Immature natural killer cell (primary cell): ENCODE measurements at regions not wholly inside any gene's neighbourhood (a gene's known extent, or its start where the extent isn't known, plus 50 kb on each side); places are given as distances from the start of the nearest gene placed in this dataset.
"Not testable (repeated sequence)": the region's sequence is repeated elsewhere in the genome, so short reads cannot be mapped to it uniquely, and the experiment has no call there.

ENCODE experiments used
- DNase-seq, 3 donors: peaks; one replicate each; pipeline ENCODE4 v3.0.0; 2022; ENCODE audit warnings: mixed read lengths in 1 of 3
- H3K27ac Mint-ChIP-seq, 6 donors: one replicate each; pipeline ENCODE4 v1.8.0; 2020; ENCODE audit warnings: mixed read lengths in 6 of 6, mild to moderate bottlenecking in 5 of 6, inconsistent platforms in 4 of 6, moderate library complexity in 3 of 6
- H3K27me3 Mint-ChIP-seq, 3 donors: one replicate each; pipeline ENCODE4 v1.8.0; 2020 to 2021; ENCODE audit warnings: low read depth in 3 of 3, mild to moderate bottlenecking in 3 of 3, mixed read lengths in 3 of 3, moderate library complexity in 3 of 3, inconsistent platforms in 1 of 3
- H3K36me3 Mint-ChIP-seq, 3 donors: one replicate each; pipeline ENCODE4 v1.8.0; 2020; ENCODE audit warnings: mixed read lengths in 3 of 3, inconsistent platforms in 2 of 3, mild to moderate bottlenecking in 2 of 3
- H3K4me1 Mint-ChIP-seq, 2 donors: one replicate each; pipeline ENCODE4 v1.8.0; 2020; ENCODE audit warnings: inconsistent platforms in 2 of 2, mild to moderate bottlenecking in 2 of 2, mixed read lengths in 2 of 2, moderate library complexity in 1 of 2
- H3K4me3 Mint-ChIP-seq, 5 donors: one replicate each; pipeline ENCODE4 v1.8.0; 2020; ENCODE audit warnings: mild to moderate bottlenecking in 5 of 5, mixed read lengths in 5 of 5, inconsistent platforms in 3 of 5, moderate library complexity in 3 of 5
- H3K9me3 Mint-ChIP-seq, 6 donors: one replicate each; pipeline ENCODE4 v1.8.0; 2020; ENCODE audit warnings: mild to moderate bottlenecking in 6 of 6, mixed read lengths in 6 of 6, inconsistent platforms in 4 of 6, moderate library complexity in 3 of 6

DNA sequence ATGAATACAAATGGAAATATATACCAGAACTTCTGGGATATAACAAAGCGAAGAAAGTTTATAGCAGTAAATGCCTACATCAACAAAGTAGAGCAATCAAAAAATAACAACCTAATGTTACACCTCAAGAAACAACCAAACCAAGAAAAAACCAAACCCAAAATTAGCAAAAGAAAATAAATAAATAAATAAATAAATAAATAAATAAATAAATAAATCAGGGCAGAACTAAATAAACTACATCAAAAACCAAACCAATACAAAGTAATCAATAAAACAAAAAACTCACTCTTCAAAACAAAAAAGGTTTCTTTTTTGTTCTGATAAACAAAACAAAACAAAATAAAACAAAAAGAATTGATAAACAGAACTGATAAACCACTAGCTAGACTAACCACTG, 88.4 kb upstream of the SPIN4 start:
- peaks cover 0 to 2% (median 0%) of the 10 kb centered on the region in 6 donors for H3K9me3 Mint-ChIP-seq
- H3K4me3 Mint-ChIP-seq, result peak overlapping the region in 3 of 5 donors; percentile 2 to 45 (median 11)
- no peak for DNase-seq
- peaks cover 42 to 82% of the 10 kb centered on the region in 2 donors for H3K4me1 Mint-ChIP-seq
- H3K27me3 Mint-ChIP-seq, result peaks cover 2 to 3% (median 3%) of the 10 kb centered on the region in 3 donors
- H3K36me3 Mint-ChIP-seq, result peaks cover 0 to 8% (median 0%) of the 10 kb centered on the region in 3 donors
- H3K27ac Mint-ChIP-seq, result peak overlapping the region in 4 of 6 donors; percentile 13 to 67 (median 59)

DNA sequence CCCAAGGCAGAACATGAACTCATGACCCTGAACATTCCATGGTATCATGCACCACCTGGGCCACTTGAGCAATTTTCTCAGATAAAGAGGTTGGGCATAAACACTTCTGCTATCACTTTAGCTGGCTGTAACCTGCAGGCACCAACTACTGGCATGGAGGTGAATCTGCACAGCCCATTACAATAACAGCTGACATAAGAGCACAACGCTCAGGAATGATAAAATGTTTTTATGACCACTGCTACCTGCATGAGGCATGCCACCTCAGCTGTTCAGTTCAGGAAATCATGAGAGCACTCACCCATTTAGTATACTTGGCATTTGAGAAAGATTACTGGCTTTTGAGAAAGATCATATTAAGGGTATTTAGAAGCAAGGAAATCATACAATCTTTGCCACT, 85.7 kb upstream of the SPIN4 start:
- Mint-ChIP-seq H3K4me1 (peaks cover 37 to 56% of the 10 kb centered on the region in 2 donors), H3K27me3 (peaks cover 2 to 5% (median 3%) of the 10 kb centered on the region in 3 donors), H3K9me3 (no peaks in the 10 kb centered on the region), H3K36me3 (peaks cover 0 to 8% (median 4%) of the 10 kb centered on the region in 3 donors), H3K4me3 (no peak overlapping the region), H3K27ac (no peak overlapping the region)
- DNase-seq, result no peak

DNA sequence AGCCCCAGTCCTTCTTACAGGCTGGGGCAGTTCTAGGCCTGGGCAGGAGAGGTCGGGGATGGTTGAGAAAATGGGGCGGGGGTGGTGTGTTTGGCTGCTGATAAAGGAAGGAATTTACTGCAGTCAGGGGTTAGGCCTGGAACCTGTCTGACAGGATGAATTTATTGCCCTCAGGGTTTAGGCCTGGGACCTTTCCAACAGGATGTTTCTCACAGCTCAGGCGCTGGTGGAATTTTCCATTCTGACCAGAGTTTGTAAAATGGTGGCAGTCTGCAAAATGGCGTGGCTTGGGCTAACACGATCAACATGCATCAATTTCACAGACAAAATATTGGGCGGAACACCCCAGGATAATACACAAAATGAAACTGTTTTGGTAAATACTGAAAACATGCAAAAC, 83.5 kb upstream of the SPIN4 start:
- no peak for DNase-seq
- Mint-ChIP-seq H3K27me3 (peaks cover 0 to 5% (median 3%) of the 10 kb centered on the region in 3 donors), H3K4me3 (no peak overlapping the region), H3K4me1 (peaks cover 22 to 34% of the 10 kb centered on the region in 2 donors), H3K36me3 (peaks cover 0 to 8% (median 4%) of the 10 kb centered on the region in 3 donors), H3K9me3 (no peaks in the 10 kb centered on the region), H3K27ac (no peak overlapping the region)

DNA sequence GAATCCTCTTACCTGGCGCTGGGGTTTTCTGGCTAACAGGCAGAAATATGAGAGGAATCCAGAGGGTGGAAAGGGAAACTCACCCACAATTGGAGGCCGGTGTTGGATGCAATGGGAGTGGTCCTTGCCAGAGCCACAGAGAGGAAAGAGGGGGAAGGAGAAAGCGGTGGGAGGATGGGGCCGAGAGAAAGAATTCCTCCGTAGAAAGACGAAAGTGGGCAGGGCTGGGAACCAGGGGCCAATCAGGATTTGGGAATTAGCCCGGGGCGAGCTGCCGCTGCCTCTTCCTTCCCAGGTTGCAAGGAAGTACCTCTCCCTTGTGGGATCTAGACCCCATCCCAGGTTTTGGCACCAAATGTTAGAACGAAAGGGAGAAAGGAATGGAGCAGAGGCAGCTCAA, 83.1 kb upstream of the SPIN4 start:
- H3K36me3 Mint-ChIP-seq, result peaks cover 0 to 8% (median 4%) of the 10 kb centered on the region in 3 donors
- no peak overlapping the region for H3K4me3 Mint-ChIP-seq
- H3K27ac Mint-ChIP-seq, result peak overlapping the region in 1 of 6 donors; percentile 25
- DNase-seq, result no peak
- H3K9me3 Mint-ChIP-seq, result no peaks in the 10 kb centered on the region
- peaks cover 19 to 30% of the 10 kb centered on the region in 2 donors for H3K4me1 Mint-ChIP-seq
- peaks cover 0 to 5% (median 3%) of the 10 kb centered on the region in 3 donors for H3K27me3 Mint-ChIP-seq

GRCh38 chrX:63430026-63430425, 78.9 kb upstream of the SPIN4 start:
- Mint-ChIP-seq H3K27me3 (peaks cover 0 to 3% (median 0%) of the 10 kb centered on the region in 3 donors), H3K4me3 (no peak overlapping the region), H3K27ac (no peak overlapping the region), H3K4me1 (no peaks in the 10 kb centered on the region), H3K9me3 (no peaks in the 10 kb centered on the region), H3K36me3 (peaks cover 0 to 14% (median 4%) of the 10 kb centered on the region in 3 donors)
- DNase-seq, result no peak

DNA sequence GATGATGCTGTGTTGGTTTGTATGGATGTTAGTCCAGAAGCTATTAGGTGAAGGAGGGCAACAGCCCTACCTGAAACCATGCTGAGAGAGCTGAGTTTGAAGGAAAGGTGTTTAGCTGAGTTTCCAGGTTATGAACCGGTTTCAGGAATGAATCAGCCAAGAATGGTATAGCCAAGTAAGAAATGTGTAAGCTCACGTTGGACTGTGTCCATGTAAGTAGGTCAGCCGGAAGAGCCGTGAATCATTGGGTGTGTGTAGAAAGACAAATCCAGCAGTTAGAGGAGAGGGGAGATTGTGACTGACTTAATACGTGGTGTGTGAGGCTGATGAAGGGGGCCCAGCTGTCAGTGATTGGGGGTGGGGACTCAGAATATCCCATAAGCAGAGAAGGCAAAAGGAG, 77.2 kb upstream of the SPIN4 start:
- Mint-ChIP-seq H3K27ac (no peak overlapping the region), H3K36me3 (peaks cover 0 to 20% (median 8%) of the 10 kb centered on the region in 3 donors), H3K27me3 (peaks cover 0 to 4% (median 3%) of the 10 kb centered on the region in 3 donors), H3K9me3 (no peaks in the 10 kb centered on the region), H3K4me1 (no peaks in the 10 kb centered on the region), H3K4me3 (no peak overlapping the region)
- no peak for DNase-seq

GRCh38 chrX:63426519-63426918, 75.4 kb upstream of the SPIN4 start:
- no peak for DNase-seq
- H3K4me1 Mint-ChIP-seq, result no peaks in the 10 kb centered on the region
- H3K9me3 Mint-ChIP-seq, result no peaks in the 10 kb centered on the region
- H3K27ac Mint-ChIP-seq, result no peak overlapping the region
- no peak overlapping the region for H3K4me3 Mint-ChIP-seq
- peaks cover 0 to 4% (median 3%) of the 10 kb centered on the region in 3 donors for H3K27me3 Mint-ChIP-seq
- H3K36me3 Mint-ChIP-seq, result peaks cover 0 to 23% (median 10%) of the 10 kb centered on the region in 3 donors

DNA sequence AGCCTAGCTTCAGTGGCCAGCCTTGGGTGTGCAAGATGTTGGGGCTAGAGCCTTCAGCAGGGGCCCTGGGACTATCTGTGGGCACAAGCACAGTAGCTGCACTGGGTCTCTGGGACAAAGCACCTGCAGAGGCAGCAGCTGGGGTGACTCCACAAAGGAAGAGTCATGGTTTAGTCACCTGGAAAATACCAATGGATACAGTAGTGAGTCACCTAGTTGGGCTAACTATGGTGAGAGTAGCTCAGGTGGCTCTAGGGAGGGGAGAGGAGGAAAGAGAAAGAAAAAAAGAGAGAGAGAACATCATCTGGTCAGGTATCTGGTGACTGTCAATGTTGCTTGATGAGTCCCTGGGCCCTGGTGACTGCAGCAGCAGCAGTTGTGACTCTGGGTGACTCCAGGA, 72.9 kb upstream of the SPIN4 start:
- Mint-ChIP-seq H3K27ac (peak overlapping the region in 1 of 6 donors; percentile 25), H3K4me1 (no peaks in the 10 kb centered on the region), H3K27me3 (peaks cover 0 to 4% (median 3%) of the 10 kb centered on the region in 3 donors), H3K4me3 (no peak overlapping the region), H3K36me3 (peaks cover 0 to 23% (median 10%) of the 10 kb centered on the region in 3 donors), H3K9me3 (no peaks in the 10 kb centered on the region)
- DNase-seq, result no peak

DNA sequence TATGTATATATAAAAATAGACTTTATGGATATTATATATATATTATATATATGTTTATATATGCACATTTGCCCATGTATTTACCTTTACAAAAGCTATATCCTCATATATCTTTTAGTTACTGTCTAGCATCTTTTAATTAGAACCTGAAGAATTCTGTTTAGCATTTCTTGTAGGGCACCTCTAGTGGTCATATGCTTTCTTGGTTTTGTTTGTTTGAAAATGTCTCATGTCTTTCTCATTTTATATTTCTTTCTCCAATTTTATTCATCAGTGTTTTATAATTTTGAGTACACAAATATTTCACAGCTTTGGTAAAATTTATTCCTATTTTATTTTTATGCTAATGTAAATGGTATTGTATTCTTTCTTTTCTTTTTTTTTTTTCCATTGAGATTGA, 70.3 kb upstream of the SPIN4 start:
- H3K9me3 Mint-ChIP-seq, result no peaks in the 10 kb centered on the region
- H3K4me3 Mint-ChIP-seq, result no peak overlapping the region
- no peak overlapping the region for H3K27ac Mint-ChIP-seq
- H3K36me3 Mint-ChIP-seq, result peaks cover 0 to 23% (median 10%) of the 10 kb centered on the region in 3 donors
- H3K4me1 Mint-ChIP-seq, result no peaks in the 10 kb centered on the region
- peaks cover 0 to 5% (median 4%) of the 10 kb centered on the region in 3 donors for H3K27me3 Mint-ChIP-seq
- no peak for DNase-seq

DNA sequence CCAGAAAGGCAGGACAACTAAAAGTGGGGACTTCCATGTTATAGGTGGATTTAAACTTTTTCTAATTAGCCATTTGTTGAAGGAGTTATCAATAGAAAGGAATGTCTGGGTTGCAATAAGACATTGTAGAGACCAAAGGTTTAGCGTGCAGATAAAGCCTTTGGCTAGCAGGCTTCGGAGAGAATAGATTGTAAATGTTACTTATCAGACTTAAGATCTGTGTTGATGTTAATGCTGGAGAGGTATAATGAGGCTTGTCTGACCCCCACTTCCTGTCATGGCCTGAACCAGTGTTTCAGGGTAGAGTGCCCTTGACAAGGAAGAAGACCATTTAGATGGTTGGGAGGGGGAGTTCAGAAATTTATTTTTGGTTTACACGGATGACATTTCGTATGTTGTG, 67.1 kb upstream of the SPIN4 start:
- DNase-seq, result no peak
- peaks cover 0 to 7% (median under 1%) of the 10 kb centered on the region in 3 donors for H3K36me3 Mint-ChIP-seq
- H3K27me3 Mint-ChIP-seq, result peaks cover 0 to 2% (median 0%) of the 10 kb centered on the region in 3 donors
- H3K4me3 Mint-ChIP-seq, result no peak overlapping the region
- H3K9me3 Mint-ChIP-seq, result no peaks in the 10 kb centered on the region
- no peaks in the 10 kb centered on the region for H3K4me1 Mint-ChIP-seq
- H3K27ac Mint-ChIP-seq, result no peak overlapping the region

- Mint-ChIP-seq H3K27ac (no peak overlapping the region), H3K4me1 (no peaks in the 10 kb centered on the region), H3K9me3 (no peaks in the 10 kb centered on the region), H3K4me3 (no peak overlapping the region), H3K27me3 (peaks cover 0 to 2% (median 0%) of the 10 kb centered on the region in 3 donors), H3K36me3 (peaks cover 0 to 1% (median 0%) of the 10 kb centered on the region in 3 donors)
- no peak for DNase-seq
Observed at GRCh38 chrX:63417649-63418048, 66.5 kb upstream of the SPIN4 start.

GRCh38 chrX:63409934-63410333, 58.8 kb upstream of the SPIN4 start:
- H3K9me3 Mint-ChIP-seq, DNase-seq, H3K4me1 Mint-ChIP-seq, H3K27ac Mint-ChIP-seq, H3K36me3 Mint-ChIP-seq, H3K27me3 Mint-ChIP-seq: not testable (repeated sequence)
- H3K4me3 Mint-ChIP-seq, result peak overlapping the region in 1 of 5 donors; percentile 17

- Mint-ChIP-seq H3K4me3 (no peak overlapping the region), H3K4me1 (peaks cover 0 to 1% of the 10 kb centered on the region in 2 donors), H3K27me3 (peaks cover 2 to 6% (median 5%) of the 10 kb centered on the region in 3 donors), H3K36me3 (peaks cover 0 to 4% (median 0%) of the 10 kb centered on the region in 3 donors), H3K9me3 (peaks cover 0 to 9% (median 2%) of the 10 kb centered on the region in 6 donors), H3K27ac (no peak overlapping the region)
- no peak for DNase-seq
Observed at GRCh38 chrX:63408050-63408449, 56.9 kb upstream of the SPIN4 start.

DNA sequence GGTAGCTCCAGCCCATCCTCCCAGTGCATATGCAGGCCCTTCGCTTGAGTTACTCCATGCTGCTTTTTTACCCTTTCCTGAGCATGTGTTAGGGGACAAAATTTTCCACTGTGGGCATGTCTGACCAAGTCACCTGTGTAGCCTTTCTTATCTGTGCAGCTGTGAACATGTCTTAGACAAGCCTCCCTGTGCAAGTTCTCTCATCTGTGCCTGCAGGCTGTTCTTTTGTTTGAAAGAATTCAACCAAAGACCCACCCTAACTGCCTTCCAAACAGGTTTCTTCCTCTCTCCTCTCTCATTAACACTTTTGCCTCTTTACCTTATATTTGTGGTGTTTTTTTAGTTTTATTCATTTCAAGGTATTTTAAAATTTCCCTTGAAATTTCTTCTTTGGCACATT, 53.2 kb upstream of the SPIN4 start:
- no peak overlapping the region for H3K27ac Mint-ChIP-seq
- H3K36me3 Mint-ChIP-seq, result peaks cover 0 to 4% (median 0%) of the 10 kb centered on the region in 3 donors
- H3K4me3 Mint-ChIP-seq, result no peak overlapping the region
- H3K4me1 Mint-ChIP-seq, result no peaks in the 10 kb centered on the region
- DNase-seq, result no peak
- peaks cover 3 to 5% (median 4%) of the 10 kb centered on the region in 3 donors for H3K27me3 Mint-ChIP-seq
- H3K9me3 Mint-ChIP-seq, result peaks cover 0 to 9% (median 1%) of the 10 kb centered on the region in 6 donors

DNA sequence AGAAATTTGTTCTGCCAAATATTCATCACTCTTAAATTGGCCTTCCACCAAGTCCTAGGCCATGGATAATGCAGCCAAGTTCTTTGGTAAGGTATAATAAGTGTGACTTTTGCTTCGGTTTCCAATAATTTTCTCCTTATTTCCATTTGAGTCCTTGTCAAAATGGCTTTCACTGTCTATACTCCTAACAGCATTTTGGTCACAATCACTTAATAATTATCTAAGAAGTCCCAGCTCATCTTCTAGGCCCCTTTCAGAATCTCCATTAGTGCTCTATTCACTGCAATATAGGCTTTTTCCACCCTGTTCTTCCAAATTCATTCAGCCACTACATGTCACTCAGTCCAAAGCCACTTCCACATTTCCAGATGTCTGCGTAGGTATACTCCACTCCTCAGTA, 51.0 kb upstream of the SPIN4 start:
- Mint-ChIP-seq H3K27me3 (peaks cover 2 to 4% (median 3%) of the 10 kb centered on the region in 3 donors), H3K4me1 (no peaks in the 10 kb centered on the region), H3K27ac (no peak overlapping the region), H3K4me3 (no peak overlapping the region), H3K36me3 (peaks cover 0 to 5% (median 4%) of the 10 kb centered on the region in 3 donors), H3K9me3 (peaks cover 0 to 9% (median 0%) of the 10 kb centered on the region in 6 donors)
- no peak for DNase-seq
